Skeletal muscle tissue (tissue), 3 donors: ENCODE measurements at regions not wholly inside any gene's neighbourhood (a gene's known extent, or its start where the extent isn't known, plus 50 kb on each side); places are given as distances from the start of the nearest gene placed in this dataset.

Experiments used
- H3K27ac ChIP-seq: one replicate; pipeline ENCODE4 v1.7.0; 2013; ENCODE audit warnings: mild to moderate bottlenecking, low read depth, low read length, inconsistent platforms
- H3K27me3 ChIP-seq, 3 donors: one replicate each; pipeline ENCODE4 v1.7.0; 2013; ENCODE audit warnings: low read length in 3 of 3; ENCODE audit not compliant: control insufficient read depth in 3 of 3, insufficient read depth in 3 of 3
- H3K36me3 ChIP-seq, 3 donors: one replicate each; pipeline ENCODE4 v1.7.0; 2013; ENCODE audit warnings: low read length in 3 of 3; ENCODE audit not compliant: control insufficient read depth in 3 of 3, insufficient read depth in 3 of 3
- H3K4me1 ChIP-seq, 3 donors: one replicate each; pipeline ENCODE4 v1.7.0; 2013; ENCODE audit warnings: low read length in 3 of 3, mild to moderate bottlenecking in 3 of 3; ENCODE audit not compliant: control insufficient read depth in 3 of 3, insufficient read depth in 3 of 3
- H3K4me3 ChIP-seq, 3 donors: one replicate each; pipeline ENCODE4 v1.7.0; 2013; ENCODE audit warnings: low read length in 3 of 3
- H3K9ac ChIP-seq, 3 donors: one replicate each; pipeline ENCODE4 v1.7.0; 2013; ENCODE audit warnings: low read length in 3 of 3, mild to moderate bottlenecking in 3 of 3, moderate library complexity in 2 of 3, low read depth in 1 of 3
- H3K9me3 ChIP-seq, 3 donors: one replicate each; pipeline ENCODE4 v1.7.0; 2013; ENCODE audit warnings: low read length in 3 of 3; ENCODE audit not compliant: control insufficient read depth in 3 of 3
- donor health status: Osteomylitis.

GRCh38 chr3:150094150-150094933 is 123.6 kb upstream of the PFN2 start:
- Histone ChIP-seq H3K9me3 (no peaks in the 10 kb centered on the region), H3K4me1 (peaks cover 20 to 29% (median 29%) of the 10 kb centered on the region in 3 donors), H3K27me3 (no peaks in the 10 kb centered on the region), H3K9ac (peak overlapping the region in 1 of 3 donors; percentile 1), H3K4me3 (no peak overlapping the region), H3K27ac (peak overlapping the region; percentile 88), H3K36me3 (no peaks in the 10 kb centered on the region)

DNA sequence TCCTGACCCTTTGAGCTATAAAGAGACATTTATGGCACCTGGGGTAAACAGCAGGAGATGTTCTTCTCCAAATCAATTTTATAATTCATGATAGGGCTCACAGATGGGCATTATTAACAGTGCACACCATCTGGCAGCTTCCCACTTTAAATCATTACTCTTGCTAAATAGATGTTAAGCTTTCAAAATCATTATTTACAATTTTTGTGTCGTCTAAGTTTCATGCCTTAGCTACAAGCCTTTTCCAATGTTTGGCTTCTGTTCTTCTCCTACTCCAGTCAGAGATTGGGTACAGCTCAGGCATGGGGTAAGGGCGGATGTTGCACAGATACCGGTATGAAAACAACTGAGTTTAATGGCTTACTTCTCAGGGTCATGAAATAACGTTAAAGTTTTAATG is 120.9 kb upstream of the PFN2 start:
- Histone ChIP-seq H3K36me3 (no peaks in the 10 kb centered on the region), H3K4me3 (no peak overlapping the region), H3K27me3 (no peaks in the 10 kb centered on the region), H3K27ac (peak overlapping the region; percentile 88), H3K9me3 (no peaks in the 10 kb centered on the region), H3K4me1 (peaks cover 15 to 29% (median 25%) of the 10 kb centered on the region in 3 donors), H3K9ac (no peak overlapping the region)

GRCh38 chr3:150090877-150091276 is 120.2 kb upstream of the PFN2 start:
- Histone ChIP-seq H3K9me3 (no peaks in the 10 kb centered on the region), H3K9ac (no peak overlapping the region), H3K4me1 (peaks cover 15 to 29% (median 21%) of the 10 kb centered on the region in 3 donors), H3K36me3 (no peaks in the 10 kb centered on the region), H3K27me3 (no peaks in the 10 kb centered on the region), H3K27ac (no peak overlapping the region), H3K4me3 (no peak overlapping the region)

GRCh38 chr3:150090006-150090405 is 119.3 kb upstream of the PFN2 start:
- H3K27ac ChIP-seq, result no peak overlapping the region
- H3K4me3 ChIP-seq, result no peak overlapping the region
- no peaks in the 10 kb centered on the region for H3K9me3 ChIP-seq
- H3K9ac ChIP-seq, result no peak overlapping the region
- peaks cover 15 to 25% (median 17%) of the 10 kb centered on the region in 3 donors for H3K4me1 ChIP-seq
- no peaks in the 10 kb centered on the region for H3K27me3 ChIP-seq
- H3K36me3 ChIP-seq, result no peaks in the 10 kb centered on the region

GRCh38 chr3:150084128-150084527 is 113.4 kb upstream of the PFN2 start:
- Histone ChIP-seq H3K27ac (peak overlapping the region; percentile 59), H3K4me3 (peak overlapping the region in 1 of 3 donors; percentile 52), H3K4me1 (peaks cover 1 to 7% (median 6%) of the 10 kb centered on the region in 3 donors), H3K9ac (peak overlapping the region in 1 of 3 donors; percentile 66), H3K9me3 (no peaks in the 10 kb centered on the region), H3K27me3 (no peaks in the 10 kb centered on the region), H3K36me3 (no peaks in the 10 kb centered on the region)

- Histone ChIP-seq H3K4me3 (peak overlapping the region; percentile 52 to 72 (median 60)), H3K9ac (peak overlapping the region; percentile 66 to 73 (median 70)), H3K27ac (peak overlapping the region; percentile 59)
Observed at GRCh38 chr3:150083655-150084042, 113.0 kb upstream of the PFN2 start.

GRCh38 chr3:150082898-150083654 is 112.4 kb upstream of the PFN2 start:
- Histone ChIP-seq H3K27ac (peak overlapping the region; percentile 59), H3K27me3 (no peaks in the 10 kb centered on the region), H3K4me3 (peak overlapping the region; percentile 52 to 72 (median 60)), H3K9ac (peak overlapping the region in 2 of 3 donors; percentile 66 to 70), H3K36me3 (no peaks in the 10 kb centered on the region), H3K9me3 (no peaks in the 10 kb centered on the region), H3K4me1 (peaks cover 8 to 14% (median 12%) of the 10 kb centered on the region in 3 donors)

More at GRCh38 chr3:150083655-150084042, 113.0 kb upstream of the PFN2 start:
- Histone ChIP-seq H3K9me3 (no peaks in the 10 kb centered on the region), H3K27me3 (no peaks in the 10 kb centered on the region), H3K4me1 (peaks cover 5 to 11% (median 9%) of the 10 kb centered on the region in 3 donors), H3K36me3 (no peaks in the 10 kb centered on the region)

DNA sequence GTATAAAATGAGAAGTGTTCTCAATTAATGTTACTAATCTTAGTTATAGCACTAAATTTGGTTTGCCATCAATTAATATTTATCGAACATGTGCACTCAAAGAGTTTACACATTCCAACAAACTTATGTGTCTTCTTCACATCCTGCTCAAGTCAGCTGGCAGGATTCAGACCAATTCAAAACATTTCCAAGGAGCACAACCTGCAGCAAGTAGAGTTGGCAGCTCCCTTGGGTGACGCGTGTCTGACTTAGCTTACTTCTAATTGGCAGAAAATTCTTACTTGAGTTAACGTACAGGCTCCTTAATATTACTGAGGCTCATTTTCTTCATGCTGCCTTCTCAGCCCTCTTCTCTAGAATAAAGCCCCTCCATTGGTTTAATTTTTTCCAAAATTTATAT is 110.4 kb upstream of the PFN2 start:
- peaks cover 8 to 14% (median 12%) of the 10 kb centered on the region in 3 donors for H3K4me1 ChIP-seq
- no peaks in the 10 kb centered on the region for H3K27me3 ChIP-seq
- no peak overlapping the region for H3K9ac ChIP-seq
- no peaks in the 10 kb centered on the region for H3K36me3 ChIP-seq
- H3K4me3 ChIP-seq, result no peak overlapping the region
- H3K27ac ChIP-seq, result no peak overlapping the region
- H3K9me3 ChIP-seq, result peaks cover 0 to 2% (median 0%) of the 10 kb centered on the region in 3 donors

GRCh38 chr3:150080058-150080730 is 109.5 kb upstream of the PFN2 start:
- Histone ChIP-seq H3K27me3 (no peaks in the 10 kb centered on the region), H3K9ac (peak overlapping the region in 1 of 3 donors; percentile 67), H3K27ac (no peak overlapping the region), H3K9me3 (peaks cover 0 to 3% (median 0%) of the 10 kb centered on the region in 3 donors), H3K4me3 (no peak overlapping the region), H3K36me3 (no peaks in the 10 kb centered on the region), H3K4me1 (peaks cover 8 to 14% (median 12%) of the 10 kb centered on the region in 3 donors)
